GM18907 (cell line): ENCODE measurements at regions not wholly inside any gene's neighbourhood (a gene's known extent, or its start where the extent isn't known, plus 50 kb on each side); places are given as distances from the start of the nearest gene placed in this dataset.

Experiments used
- ATAC-seq: cut with Tn5 transposase; IDR thresholded peaks from one replicate; pipeline ENCODE4 v1.9.1; 2021; ENCODE audit warnings: mild to moderate bottlenecking, moderate library complexity; ENCODE audit not compliant: unreplicated experiment

DNA sequence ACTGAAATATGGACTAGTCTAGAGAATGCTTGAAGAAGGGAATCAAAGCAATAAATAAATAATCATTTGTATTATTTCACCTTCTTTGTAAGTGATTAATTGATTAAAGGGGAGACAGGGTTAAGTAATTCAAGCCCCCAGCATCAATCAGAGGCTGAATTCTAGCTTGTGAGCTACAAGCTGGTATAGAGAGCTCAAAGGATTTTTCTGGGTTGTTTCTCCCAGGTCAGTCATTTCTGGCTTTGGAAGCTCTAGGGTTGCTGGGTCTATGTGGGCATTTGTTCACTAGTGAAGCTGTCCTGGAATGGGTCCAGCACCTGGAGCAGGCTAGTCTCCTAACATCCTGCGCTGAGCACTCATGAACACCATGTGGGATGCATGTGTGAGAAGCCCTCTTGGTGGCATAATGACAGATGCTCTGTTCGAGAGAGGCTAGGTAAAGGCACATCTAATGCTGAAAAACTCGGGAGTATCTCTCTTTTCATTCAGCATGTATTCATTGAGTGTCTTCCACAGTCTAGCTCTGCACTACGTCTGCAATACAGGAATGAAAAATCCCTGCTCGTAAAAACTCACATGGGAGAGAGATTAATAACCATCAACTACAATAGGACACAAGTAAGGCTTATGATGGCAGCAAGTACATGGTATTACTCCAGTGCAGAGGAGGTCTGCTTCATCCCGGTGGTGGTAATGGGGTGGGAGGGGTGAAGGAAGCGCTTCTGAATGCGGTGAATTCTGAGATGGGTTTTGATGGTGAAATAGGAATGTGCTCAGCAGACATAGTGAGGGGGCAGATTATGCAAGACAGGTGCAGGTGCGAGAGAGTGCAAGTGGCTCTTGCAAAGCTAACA lies 68.0 kb upstream of the NRP1 start:
- ATAC-seq: no peak

DNA sequence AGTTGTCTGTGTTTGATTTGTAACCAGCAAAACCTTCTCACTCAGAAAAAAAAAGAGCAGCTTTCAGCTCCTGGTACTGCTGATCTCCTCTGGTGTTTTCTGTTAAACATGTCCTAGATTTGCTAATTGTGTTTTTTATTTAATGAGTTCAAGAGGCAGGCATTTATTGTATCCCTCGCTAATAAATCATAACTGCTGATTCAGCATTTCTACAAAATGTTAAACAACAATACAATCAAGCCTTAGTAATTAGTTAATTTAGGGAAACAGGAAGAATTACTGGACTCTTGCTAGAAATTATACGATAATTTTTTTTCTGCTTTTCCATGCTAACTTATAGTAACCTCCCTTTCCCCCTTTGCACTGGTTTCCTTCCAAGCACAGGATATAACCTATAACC lies 66.8 kb upstream of the NRP1 start:
- no peak for ATAC-seq

DNA sequence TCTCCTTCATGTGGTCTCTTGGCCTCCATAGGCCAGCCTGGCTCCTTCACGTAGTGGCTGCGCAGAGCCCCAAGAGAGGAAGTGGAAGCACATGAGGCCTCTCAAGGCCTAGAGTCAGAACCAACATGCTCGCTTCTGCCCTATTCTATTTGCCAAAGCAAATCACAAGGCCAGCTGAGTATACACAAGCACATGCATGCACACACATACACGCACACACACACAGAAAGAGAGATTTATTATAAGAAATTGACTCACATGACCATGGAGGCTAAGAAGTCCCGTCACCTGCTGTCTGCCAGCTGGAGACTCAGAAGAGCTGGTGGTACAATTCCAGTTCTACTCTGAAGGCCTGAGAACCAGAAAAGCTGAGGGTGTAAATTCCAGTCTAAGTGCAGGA lies 64.3 kb upstream of the NRP1 start:
- ATAC-seq: no peak

DNA sequence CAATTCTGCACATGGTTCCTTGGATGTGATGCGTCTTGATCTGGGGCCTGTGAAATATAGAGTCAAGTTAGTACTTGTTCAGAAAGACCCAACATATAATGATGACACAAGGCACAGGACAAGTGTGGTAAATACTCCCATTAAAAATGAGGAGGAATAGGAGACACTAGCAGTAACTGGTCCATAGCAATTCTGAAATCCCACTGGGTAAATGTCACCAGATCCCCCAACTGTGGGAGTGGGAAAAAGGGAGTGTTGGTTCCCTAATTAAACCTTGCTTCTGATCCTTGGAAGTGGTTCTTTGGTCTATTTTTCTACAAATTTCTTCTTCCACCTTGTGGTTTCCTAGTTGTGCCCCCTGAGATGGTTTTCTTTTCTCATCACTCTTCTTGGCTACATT lies 62.5 kb upstream of the NRP1 start:
- no peak for ATAC-seq

DNA sequence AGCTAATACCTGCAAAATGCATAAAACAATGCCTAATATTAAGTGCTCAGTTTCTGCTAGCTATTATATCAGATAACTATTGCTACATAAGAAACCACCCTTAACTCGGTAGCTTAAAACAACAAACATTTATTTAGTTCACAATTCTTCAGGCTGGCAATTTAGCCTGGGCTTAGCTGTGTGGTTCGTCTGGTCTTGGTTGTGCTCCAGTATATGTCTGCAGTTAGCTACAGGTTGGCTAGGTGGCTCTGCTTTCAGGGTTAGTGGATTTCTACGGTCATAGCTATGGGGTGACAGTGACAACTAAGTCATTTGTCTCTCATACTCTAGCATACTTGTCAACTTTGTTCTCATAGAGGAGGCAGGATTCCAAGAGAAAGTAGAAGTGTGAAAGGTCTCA lies 61.8 kb upstream of the NRP1 start:
- ATAC-seq: no peak

DNA sequence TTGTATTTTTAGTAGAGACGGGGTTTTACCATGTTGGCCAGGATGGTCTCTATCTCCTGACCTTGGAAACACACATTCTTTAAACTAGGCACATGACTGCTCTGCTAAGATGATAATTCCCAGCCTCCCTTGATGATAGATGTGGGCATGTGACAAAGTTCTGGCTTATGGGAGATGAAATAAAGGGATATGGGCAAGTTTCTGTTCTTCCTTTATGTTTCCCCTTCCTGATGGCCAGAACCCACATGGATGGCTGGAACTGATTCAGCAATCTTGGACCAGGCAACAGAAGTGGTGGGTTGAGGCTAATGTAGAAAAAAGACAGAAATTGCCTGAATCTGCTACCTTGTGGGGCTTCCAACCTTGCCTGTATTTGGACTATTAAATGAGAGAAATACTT lies 60.7 kb upstream of the NRP1 start:
- ATAC-seq: no peak

DNA sequence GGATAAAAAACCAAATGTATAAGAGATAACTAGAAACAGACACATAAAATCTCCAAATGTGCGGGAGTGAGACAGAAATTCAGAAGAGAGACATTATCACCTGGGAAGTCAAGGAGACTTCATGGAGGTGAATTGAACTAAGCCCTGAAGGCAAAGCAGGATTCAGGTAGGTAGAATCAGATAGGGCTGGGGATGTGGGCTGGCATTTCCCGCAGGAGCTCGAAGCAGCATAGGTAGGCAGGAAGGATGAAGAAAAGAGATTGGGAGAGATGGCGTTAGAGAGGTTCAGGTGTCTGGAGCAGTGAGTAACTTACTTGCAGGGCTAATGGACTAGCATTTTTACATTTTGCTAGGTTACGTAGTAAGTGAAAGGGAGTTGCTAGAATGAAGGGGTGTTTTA lies 58.2 kb upstream of the NRP1 start:
- ATAC-seq: no peak

DNA sequence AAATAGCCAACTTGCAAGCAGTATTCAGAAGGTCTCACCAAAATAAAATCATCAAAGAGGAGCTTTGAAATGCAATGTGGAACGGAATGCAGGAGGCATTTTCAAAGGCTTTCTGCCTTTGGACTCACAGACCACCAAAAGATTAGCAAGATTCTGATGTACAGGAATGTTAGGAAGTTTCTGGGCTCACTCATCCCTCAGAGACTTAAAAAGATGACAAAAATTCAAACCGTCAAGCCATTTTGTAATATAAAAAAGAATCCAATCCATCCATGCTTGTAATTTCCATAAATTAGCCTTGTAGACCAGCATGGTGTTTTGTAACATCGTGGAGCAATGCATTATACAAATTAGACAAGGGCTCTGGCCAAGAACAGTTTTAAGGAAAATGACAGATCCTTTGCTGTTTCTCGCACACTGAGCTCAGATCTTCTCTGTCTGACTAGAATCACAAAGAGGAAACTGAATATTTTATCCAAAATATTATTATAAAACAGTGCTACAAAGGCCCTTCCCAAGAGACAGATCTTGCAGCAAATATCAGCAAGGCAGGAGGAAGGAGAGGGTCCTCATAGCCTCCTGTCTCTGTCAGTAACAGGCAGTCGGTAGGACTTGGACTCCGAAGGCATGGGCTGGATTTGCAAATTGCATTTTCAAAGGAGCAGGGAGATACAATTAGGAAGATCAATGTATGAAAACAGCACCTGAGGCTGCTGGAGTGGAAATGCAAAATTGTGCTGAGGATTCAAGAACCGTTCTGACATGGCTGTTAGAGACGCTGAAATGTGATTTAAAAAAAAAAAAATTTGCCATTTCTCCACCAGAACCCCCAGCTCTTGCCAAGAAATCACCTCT lies 57.4 kb upstream of the NRP1 start:
- ATAC-seq: no peak

DNA sequence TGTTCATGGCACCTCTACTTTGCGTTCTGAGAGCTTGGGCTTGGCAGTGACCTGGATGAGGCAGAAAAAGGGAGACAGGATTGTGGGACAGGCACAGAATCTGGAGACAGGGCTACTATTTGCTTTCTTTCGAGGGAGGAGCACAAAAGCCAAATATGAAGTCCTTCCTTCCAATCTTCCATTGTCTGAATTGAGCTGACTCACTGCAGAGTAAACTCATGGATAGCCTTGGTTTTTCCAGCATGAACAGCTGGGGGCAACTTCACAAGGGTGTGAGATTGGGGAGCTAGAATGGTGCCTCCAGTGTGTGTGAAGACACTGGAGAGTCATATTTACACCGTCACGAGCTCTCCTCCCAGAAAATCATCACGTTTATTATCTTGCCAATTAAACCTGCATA lies 55.6 kb upstream of the NRP1 start:
- no peak for ATAC-seq

GRCh38 chr10:33388785-33389184 lies 54.3 kb upstream of the NRP1 start:
- ATAC-seq: no peak

DNA sequence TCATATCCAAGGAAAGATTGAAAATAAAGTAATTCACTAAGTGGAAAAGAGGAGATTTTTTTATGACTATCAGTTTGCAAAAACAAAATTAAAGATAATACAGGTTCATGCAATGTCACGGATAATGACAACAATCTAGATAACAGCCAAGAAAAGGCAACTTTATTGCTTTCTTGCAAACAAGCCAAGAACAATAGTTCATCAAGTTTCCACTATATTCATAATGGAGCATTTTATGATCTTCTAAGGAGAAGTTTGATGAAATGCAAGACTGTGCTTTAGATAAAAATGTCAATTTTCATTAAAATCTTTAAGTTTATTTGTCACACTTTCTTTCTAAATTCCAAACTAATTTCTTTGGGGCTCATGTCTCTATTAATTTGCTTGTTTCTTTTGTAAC lies 53.9 kb upstream of the NRP1 start:
- ATAC-seq: no peak

GRCh38 chr10:33387720-33388119 lies 53.3 kb upstream of the NRP1 start:
- ATAC-seq: no peak

GRCh38 chr10:33386926-33387325 lies 52.5 kb upstream of the NRP1 start:
- ATAC-seq: no peak

DNA sequence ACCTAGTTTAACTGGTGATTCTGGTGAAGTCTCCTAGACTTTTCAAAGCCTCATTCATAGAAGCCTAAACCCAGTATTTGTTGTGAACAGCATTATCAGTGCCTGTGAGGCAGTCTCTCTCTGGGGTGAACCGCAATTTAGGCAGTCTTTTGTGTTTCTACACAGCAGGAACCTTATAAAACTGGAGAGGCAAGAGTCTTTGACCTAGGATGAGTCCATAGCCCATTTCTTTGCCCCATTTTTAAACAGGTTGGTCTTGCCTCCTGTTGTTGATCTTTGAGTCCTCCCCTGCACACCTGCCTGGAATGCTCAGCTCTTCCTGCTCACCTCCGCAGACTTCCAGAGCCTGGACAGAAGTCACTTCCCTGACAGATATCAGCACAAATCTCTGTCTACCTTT lies 51.2 kb upstream of the NRP1 start:
- ATAC-seq: no peak

DNA sequence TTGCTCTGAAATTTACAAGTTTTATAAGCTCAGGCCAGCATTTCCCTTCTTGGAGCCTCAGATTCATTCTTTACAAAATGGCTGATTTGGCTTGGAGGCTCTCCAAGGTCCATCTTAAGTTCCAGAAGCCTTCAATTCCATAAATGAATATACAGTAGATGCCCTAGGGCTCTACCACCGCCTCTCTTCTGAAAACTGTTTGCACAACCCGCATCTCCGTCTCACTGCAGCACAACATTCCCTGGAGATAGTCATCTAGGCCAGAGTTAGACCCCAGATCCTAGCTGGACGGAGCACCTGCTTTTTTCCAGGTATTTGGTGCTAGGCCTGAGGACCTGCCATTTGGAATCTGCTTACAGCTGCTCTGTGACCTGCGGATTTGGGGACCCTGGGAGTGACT lies 50.5 kb upstream of the NRP1 start:
- no peak for ATAC-seq
